ENCODE measurements at regions not wholly inside any gene's neighbourhood (a gene's known extent, or its start where the extent isn't known, plus 50 kb on each side); places are given as distances from the start of the nearest gene placed in this dataset.
"Not testable (repeated sequence)": the region's sequence is repeated elsewhere in the genome, so short reads cannot be mapped to it uniquely, and the experiment has no call there.

DNA sequence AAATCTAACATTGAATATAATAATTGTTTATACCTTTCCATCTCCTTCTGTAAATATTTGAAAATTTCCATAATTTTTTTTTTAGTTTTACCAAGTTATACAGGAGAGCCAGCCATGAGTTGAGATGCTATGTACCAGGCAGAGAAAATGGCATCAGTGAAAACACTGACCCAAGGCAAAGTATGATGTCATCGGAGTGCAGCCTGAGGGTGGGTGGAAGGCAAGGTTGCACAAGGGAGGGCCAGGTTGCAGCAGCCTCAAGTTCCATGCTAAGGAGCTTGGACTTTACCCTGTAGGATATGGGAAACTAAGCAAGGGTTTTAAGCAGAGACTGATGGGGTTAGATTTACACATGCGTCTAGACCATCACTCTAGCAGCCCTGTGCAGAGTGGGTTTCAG, 441.1 kb downstream of the BCAT1 start:
- no peak for DNase-seq (ENCODE audit: low spot score)

DNA sequence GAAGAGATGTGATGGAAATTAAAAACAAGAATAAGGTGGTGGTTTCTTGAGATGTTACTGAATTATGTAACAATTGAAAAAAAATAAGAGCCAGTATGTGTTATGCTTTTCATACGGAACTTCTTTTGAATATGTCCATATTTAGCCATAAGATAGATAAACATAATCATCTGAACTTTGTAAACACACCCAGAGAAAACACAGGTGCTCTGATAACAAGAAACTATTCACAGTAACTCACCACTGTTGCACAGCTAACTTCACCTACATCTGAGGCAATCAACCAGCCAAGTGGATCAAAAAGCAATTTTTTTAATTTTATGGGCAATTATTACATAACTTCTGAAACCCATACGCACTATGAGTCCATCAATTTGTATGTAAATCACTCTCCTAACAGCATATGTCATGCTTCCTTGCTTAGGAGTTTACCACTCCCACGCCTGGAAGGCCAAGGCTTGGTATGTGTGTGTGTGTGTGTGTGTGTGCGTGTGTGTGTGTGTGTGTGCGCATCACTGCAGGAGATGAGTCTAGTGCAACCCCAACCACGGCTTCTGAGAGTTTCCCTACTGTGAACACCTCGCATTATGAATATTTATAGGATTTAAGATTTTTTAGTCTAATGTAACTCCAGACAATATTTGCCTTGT, 443.4 kb downstream of the BCAT1 start:
- no peak for DNase-seq (ENCODE audit: low spot score)

DNA sequence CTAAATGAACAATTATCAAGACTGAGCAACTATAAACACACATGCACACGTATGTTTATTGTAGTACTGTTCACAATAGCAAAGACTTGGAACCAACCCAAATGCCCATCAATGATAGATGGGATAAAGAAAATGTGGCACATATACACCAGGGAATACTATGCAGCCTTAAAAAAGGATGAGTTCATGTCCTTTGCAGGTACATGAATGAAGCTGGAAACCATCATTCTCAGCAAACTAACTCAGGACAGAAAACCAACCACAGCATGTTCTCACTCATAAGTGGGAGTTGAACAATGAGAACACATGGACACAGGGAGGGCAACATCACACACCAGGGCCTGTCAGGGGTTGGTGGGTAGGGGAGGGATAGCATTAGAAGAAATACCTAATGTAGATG, 445.4 kb downstream of the BCAT1 start:
- not testable (repeated sequence) for DNase-seq (ENCODE audit: low spot score)

DNA sequence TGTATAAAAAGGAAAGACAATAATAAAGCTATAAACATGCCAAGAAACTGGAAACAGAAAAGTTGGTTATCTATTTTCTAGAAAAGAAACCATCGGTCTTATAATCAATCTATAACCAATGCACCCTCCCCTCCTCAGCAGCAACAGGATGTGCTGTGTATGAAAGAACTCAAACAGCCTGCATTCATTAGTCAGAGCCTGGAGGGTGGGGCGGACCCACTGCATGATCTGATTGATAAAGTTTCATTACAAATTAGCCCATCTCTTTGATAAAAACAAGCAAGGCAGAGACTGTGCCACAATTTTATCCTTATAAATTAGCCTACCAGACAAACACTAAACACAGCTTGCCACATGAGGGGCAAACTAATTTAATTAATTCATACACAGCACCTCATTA, 448.1 kb downstream of the BCAT1 start:
- peak; percentile 43 for DNase-seq (ENCODE audit: low spot score)

DNA sequence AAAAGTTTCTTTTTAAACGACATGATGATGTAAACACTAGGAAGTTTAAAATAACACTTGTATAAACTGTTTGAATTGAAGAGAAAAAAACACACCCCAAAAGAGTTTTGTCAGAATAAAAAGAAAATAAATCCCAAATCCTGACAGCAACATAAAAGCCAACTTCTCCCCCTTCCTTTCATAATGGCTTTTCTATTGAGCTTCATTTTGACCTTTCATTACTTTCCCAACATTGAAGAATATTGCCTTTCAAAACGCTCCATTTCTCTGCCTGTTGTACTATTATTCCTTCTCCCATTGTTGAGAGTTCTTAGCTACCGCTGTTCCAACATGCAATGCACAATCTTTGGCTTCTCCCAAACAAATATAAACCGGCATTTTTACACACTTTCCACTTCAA, 448.5 kb downstream of the BCAT1 start:
- DNase-seq (ENCODE audit: low spot score): no peak

DNA sequence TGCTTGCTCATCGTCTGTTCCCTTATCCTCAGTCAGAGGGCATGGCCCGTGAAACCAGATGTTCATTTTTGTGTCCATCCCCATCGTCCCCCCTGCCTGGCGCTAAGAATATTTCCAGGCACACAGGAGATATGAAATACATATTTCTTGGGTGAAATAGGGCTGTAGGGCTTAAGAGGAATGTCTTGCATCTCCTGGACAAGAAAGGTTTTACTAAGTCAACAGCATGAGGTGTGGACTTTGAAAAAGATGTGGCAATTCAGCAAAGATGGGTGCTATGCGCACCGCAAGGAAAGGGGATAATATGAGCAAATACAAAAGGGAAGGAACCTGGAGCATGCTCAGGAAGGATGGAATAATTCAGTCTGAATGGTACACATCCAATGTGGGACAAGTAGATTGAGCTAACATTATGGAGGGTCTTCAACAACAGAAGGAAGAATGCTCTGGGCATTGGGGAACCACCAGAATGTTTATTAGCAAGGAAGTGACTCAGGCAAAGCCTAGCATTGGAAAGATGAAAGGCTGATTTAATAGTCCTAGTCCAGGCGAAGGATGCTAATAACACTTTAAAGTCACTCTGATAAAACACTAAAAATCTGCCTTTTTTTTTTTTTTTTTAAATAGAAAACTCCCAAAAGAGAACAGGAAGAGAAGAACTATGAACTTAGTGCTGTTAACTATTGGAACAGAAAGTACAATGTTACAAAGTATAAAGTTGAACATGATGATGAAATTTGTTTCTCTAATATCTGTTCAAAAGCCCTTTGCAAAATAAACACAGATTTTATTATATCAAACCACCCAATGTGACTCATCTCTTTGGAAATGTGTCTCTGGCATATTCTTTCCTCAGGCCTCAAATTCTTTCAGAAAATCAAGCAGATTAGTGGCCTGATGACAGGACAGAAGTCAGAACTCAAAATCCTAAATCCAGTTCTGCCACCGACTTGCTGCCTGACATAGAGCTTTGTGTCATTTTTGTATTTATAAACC, 449.5 kb downstream of the BCAT1 start:
- DNase-seq (ENCODE audit: low spot score): peak; percentile 37

DNA sequence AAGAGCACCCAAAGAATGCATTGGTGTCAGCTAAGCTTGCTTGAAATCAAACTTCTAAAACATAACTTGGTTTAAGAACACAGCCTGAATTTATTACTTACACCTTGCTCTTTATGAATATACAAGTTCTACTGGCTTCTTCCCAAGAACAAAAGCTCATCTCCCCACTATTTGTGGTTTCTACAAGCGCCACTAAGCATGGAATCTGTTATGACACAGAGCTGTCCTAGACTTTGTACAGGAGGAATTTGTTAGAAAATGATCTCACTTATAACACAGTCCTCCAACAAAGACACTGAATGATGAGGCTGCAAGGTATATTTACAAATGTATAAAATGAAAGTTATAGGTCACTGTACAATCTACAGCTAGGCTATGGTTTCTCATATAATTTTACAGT, 452.1 kb downstream of the BCAT1 start:
- peak; percentile 48 for DNase-seq (ENCODE audit: low spot score)

DNA sequence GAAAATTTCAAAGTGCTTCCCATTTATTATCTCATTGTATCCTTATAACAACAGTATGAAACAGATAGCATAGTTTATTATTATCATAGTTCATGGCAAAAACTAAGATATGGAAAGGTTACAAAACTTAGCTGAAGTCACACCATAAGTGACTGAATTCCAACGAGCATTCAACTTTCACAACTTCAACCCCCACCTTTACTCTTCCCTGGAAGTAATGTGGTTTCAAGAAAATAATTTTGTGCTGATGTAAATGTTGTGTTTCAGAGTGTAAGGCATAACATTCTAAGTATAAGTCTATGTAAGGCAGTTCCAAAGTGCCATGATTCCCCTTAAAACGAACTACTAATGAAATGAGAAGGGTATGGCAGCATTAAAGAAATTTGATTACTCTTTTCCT, 454.5 kb downstream of the BCAT1 start:
- DNase-seq (ENCODE audit: low spot score): no peak

DNA sequence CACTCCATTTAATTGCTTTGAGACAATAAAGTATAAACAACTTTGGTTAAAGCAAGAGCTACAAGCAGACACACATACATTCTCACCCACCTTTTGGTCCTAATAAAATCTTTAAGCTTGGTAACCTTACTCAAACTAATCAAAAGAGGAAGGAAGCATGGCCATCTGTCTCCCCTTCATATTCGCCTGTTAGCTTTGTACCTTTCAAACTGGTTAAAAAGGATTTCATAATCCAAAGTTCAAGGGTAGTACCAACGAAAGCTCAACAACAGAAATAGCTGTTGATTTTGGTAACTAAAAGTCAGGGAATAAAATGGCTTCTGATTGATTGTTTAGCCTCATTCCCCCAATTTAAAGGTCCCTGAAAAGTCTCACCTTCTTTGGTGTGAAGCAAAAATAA, 456.9 kb downstream of the BCAT1 start:
- no peak for DNase-seq (ENCODE audit: low spot score)

DNA sequence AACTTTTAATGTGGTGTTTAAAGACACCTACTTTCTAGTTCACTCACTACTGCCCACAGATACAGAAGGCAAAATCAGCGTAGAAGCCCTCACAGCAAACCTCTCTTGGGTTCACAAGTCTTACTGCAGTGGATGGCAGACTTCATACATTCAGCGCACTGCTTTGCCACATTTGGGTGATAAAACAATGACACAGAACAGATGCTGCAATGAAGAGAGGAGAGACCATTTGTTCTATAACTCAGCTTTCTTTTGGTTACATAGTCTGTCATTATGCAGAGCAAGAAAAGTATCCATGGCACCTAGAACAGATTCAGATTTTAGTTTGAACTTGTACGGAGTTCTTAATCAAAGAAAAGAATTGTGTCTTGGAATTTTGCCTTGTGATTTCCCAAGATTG, 459.0 kb downstream of the BCAT1 start:
- no peak for DNase-seq (ENCODE audit: low spot score)

DNA sequence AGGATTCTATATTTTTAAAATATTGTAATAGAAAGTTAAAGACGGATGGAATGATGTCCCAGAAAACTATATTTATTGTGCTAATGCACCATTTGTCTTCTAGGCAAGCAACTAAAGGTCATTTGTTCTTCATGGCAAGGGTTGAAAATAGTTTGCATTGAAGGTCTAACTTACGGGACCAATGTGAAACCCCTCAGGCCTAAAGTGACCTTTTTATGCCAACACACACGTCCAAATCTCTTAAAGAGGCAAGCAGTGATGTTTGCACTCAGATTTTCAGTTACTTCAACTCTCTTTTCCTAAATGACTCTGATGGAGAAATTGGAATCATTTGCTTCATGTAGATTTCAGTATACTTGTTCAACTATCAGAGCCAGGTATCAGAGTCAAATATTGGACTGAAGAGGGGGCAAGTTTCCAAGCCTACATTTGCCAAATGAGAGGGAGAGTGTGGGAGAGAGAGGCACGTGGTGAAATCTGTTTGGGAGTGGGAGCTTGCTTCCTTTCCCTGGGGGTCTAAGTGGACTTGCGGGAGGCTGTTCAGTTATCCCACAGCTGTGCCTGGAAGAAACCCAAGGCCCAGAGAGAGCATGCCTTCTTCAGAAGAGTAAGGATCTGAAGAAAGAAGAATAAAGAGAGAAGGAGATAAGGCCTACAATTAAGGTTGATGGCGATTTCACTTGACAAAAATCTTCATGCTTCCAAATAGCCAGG, 459.8 kb downstream of the BCAT1 start:
- DNase-seq (ENCODE audit: low spot score): no peak

DNA sequence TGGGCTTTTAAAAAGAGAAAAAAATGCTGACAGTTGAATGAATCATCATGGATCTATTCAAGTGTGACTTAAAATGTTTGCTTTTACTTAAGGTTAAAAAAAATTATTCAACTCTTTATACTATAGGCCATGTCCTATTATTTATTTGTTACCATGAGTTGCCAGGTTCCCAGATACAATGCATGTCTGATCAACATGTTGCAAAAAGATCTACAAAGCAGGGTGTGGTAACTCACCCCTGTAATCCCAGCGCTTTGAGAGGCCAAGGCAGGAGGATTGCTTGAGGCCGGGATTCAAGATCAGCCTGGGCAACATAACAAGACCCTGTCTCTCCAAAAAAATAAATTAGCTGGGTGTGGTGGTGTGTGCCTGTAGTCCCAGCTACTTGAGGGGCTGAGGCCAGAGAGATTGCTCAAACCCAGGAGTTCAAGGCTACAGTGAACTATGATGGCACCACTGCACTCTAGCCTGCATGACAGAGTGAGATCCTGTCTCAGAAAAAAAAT, 460.8 kb downstream of the BCAT1 start:
- DNase-seq (ENCODE audit: low spot score): no peak

DNA sequence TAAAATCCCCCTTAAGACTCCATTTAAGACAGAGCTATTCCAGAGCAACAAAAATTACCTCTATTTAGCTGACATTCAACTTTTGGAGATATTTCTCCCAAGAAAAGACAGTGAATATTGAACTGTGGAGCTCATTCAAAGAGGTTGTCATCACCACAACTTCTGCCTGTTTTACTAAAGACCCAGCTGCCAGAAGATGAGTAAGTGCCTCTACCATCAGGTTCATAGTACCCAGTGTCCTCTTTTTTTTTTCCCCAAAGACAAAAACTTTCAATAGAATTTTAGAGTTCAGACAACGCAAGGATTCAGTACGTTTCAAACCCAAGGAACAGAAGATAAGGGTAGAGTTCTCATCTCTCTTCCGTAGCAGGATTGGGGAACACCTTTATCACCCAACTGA, 461.3 kb downstream of the BCAT1 start:
- DNase-seq (ENCODE audit: low spot score): no peak

DNA sequence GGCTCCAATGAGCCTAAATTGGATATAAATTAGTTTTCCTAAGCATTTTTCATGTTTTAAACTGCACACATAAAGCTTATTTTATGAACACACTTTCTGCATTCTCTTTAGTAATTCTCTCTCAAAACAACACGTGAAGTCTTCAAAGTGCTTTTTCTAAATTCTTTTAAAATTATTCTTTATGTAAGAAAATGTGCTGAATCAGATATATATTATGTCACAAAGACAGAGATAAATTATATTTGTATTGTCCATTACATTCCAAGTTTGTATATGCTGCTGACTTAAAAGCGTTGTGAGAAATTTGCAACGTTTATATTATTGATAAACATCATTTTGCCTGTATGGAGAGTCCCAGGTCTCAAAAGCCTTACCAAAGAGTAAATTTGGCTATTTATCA, 465.2 kb downstream of the BCAT1 start:
- no peak for DNase-seq (ENCODE audit: low spot score)

DNA sequence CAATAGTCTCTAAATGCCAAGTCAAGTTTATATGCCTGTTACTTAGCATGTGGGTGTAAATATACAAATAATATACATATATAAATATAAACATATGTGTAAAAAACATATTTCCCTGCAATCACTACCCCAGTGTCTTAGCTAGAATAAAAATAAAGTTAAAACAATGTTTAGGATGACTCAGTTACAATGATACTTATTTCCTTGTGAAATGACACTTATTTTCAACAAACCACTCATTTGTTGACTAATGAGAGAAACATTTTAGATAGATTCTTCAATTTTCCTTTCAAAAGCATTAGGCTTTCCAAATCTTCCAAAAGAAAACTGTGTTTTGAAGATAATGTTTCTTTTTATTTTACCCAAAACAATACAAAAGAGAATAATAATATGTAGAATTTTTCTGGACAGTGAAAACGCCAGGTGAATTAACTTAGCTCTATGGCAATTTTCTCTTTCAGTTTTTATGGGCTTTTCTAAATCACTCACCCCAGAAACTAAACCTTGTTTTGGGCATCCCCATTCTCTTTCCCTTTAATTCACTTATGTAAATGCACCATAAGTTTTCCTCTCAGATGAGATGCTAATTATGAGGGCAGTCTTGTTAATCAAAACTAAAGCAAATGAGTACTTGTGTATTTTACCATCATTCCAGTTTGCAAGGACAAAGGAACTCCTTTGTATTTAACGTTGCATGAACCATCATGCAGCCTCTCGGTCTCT, 465.9 kb downstream of the BCAT1 start:
- DNase-seq (ENCODE audit: low spot score): no peak

DNA sequence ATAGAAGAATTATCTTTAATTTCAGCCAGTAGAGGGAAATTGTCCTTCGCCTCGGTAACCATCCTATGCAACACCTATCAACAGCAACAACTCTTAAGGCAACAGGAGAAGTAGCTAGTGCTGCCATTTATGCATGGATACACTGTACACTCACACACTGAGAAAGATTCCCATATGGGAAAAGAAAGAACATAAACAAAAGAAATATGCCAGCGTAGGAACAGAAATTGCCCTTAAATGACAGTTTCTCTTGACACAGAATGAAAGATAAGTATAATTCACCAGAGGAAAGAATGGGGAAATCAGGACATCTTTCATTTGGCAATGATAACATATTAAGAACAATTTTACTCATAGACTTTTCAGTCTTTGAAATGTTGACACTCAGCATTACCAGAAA, 466.9 kb downstream of the BCAT1 start:
- no peak for DNase-seq (ENCODE audit: low spot score)

DNA sequence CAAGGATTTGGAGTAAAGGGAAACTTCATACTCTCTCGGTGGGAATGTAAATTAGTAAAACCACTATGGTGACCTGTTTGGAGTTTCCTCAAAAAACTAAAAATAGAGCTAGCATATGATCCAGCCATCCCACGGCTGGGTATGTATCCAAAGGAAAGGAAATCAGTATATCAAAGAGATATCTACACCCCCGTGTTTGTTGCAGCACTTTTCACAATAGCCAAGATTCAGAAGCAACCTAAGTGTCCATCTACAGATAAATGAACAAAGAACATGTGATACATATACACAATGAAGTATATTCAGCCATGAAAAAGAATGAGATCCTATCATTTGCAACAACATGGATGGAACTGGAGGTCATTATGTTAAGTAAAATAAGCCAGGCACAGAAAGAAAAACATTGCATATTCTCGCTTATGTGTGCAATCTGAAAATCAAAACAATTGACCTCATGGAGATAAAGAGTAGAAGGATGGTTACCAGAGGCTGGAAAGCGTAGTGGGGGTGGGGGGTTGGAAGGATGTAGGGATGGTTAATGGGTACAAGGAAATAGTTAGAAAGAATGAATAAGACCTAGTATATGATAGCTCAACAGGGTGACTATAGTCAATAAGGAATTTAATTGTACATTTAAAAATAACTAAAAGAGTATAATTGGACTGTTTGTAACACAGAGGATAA, 468.0 kb downstream of the BCAT1 start:
- DNase-seq (ENCODE audit: low spot score): no peak

DNA sequence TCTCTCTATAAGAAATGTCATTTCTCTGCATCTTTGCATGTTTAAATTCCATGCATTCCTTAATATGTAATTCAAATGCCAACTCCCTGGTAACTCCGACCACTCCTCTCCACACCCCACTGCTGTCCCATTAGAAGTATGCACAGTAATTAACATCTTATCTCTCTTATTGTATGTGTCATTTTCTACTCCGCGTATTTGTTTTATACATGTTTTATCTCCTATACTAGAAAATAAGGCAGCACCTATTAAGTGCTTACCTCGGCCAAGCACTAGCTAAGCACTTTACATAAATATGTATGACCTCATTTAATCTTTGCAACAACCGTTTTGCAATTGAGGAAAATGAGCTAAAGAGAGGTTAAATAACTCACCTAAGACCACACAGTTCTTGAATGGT, 469.8 kb downstream of the BCAT1 start:
- no peak for DNase-seq (ENCODE audit: low spot score)

DNA sequence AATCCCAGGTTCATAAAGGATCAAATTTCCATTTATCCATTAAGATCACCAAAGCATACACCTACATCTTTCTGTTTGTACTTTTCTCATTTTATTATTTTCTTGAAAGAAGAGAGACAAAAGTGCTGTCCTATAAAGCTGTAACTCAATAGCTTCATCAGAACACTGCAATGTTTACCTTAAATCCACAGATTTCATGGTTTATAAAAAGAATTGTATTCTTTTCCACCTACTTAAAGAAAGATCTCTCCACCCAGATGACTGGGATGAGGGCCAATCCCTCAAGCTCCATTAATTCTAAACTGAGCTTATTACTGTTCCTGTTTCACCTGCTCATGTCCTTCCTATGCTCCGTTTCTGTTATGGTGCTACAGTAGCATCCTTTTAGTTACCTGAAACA, 470.6 kb downstream of the BCAT1 start:
- DNase-seq (ENCODE audit: low spot score): no peak

DNA sequence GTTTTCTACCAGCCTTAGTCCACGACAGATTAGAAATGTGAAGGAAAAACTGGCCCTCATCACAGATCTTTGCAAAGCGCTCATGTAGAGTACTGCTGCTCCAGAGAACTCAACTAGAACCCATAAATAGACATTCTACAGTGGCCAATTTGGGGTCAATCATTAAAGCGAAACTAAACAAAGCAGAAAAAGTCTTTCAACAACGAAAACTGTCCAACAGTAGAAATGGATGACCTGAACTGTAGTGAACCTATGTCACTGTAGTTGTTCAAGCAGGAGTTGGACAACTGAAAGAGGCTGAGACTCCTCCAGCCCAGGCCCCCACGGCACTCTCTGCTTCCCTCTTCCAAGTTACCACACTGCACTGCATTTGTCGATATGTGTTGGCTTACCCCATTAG, 472.6 kb downstream of the BCAT1 start:
- DNase-seq (ENCODE audit: low spot score): no peak

DNA sequence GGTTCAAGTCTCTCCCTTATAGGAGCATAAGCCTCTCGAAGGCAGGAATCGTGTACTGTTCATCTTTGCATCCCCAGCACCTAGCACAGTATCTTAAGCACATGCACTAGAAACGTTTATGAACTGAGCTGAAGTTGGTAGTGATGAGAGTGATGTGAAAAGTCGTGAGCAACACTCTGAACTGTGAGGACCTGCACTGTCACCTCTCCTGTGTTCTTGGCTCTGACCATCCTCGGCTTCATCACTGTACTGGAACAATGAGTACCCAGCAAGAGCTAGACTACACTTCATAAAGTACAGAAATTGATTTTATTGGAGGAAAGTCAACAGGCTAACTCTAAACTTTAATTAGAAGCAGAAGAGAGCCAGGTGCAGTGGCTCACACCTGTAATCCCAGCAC, 473.6 kb downstream of the BCAT1 start:
- no peak for DNase-seq (ENCODE audit: low spot score)
